Caco-2 (cell line): ENCODE measurements at regions not wholly inside any gene's neighbourhood (a gene's known extent, or its start where the extent isn't known, plus 50 kb on each side); places are given as distances from the start of the nearest gene placed in this dataset.

Source experiments
- BruUV-seq: library from RNA; stranded (reverse); fragments of 400-500 nt; replicated peaks from 2 replicates; lab custom pipeline; 2021; lab: Mats Ljungman, UMichigan
- CTCF ChIA-PET: fragments of 300-600 bp; sonication (Branson Sonifier 250); formaldehyde crosslinking; loops from one replicate; lab custom pipeline; 2022; ENCODE audit warnings: antibody characterized with exemption; lab: Charles Lee
- POLR2A ChIA-PET: fragments of 300-600 bp; sonication (Branson Sonifier 250); formaldehyde crosslinking; loops from one replicate; lab custom pipeline; 2022; ENCODE audit warnings: antibody characterized with exemption; lab: Charles Lee
- DNase-seq, 2 experiments: peaks; one replicate each; pipeline versions ENCODE4 v3.0.0 to v3.0.0-alpha.2; 2020 to 2022
- H3K27me3 ChIP-seq: replicated peaks from 2 replicates; pipeline ENCODE4 v1.6.0; 2011; ENCODE audit warnings: low read length; ENCODE audit not compliant: control insufficient read depth, insufficient read depth
- H3K36me3 ChIP-seq: 2 replicates; pipeline ENCODE4 v1.5.1; 2011; ENCODE audit warnings: low read length; ENCODE audit not compliant: control insufficient read depth, insufficient read depth
- H3K4me1 ChIP-seq: fragments of 250-450 bp; sonication (Bioruptor Pico); 2 replicates; pipeline ENCODE4 v1.5.1; 2020; ENCODE audit warnings: mild to moderate bottlenecking
- H3K4me3 ChIP-seq: 2 replicates; pipeline ENCODE4 v1.5.1; 2011; ENCODE audit warnings: low read depth, mild to moderate bottlenecking, control low read depth, low read length
- H3K9me3 ChIP-seq: fragments of 250-450 bp; sonication (Bioruptor Pico); 2 replicates; pipeline ENCODE4 v1.5.1; 2020; ENCODE audit warnings: mild to moderate bottlenecking, moderate library complexity
- H3K27ac Mint-ChIP-seq: one replicate; pipeline ENCODE4 v1.8.0; 2022; ENCODE audit warnings: mixed read lengths; ENCODE audit not compliant: unreplicated experiment
- H3K27me3 Mint-ChIP-seq: one replicate; pipeline ENCODE4 v1.8.0; 2022; ENCODE audit warnings: mixed read lengths; ENCODE audit not compliant: insufficient read depth, unreplicated experiment
- H3K36me3 Mint-ChIP-seq: one replicate; pipeline ENCODE4 v1.8.0; 2022; ENCODE audit warnings: mild to moderate bottlenecking, mixed read lengths; ENCODE audit not compliant: insufficient read depth, unreplicated experiment
- H3K4me1 Mint-ChIP-seq: one replicate; pipeline ENCODE4 v1.8.0; 2022; ENCODE audit warnings: low read depth, mixed read lengths; ENCODE audit not compliant: unreplicated experiment
- H3K4me3 Mint-ChIP-seq: one replicate; pipeline ENCODE4 v1.8.0; 2022; ENCODE audit warnings: mild to moderate bottlenecking, moderate library complexity, mixed read lengths; ENCODE audit not compliant: unreplicated experiment
- H3K9me3 Mint-ChIP-seq: one replicate; pipeline ENCODE4 v1.8.0; 2022; ENCODE audit warnings: mixed read lengths; ENCODE audit not compliant: unreplicated experiment
- CTCF ChIP-seq, 2 experiments: fragments of 200-600 bp in 1 of 2; IDR thresholded peaks; 1 replicate in 1 of 2; 2 replicates in 1 of 2; pipeline versions ENCODE4 v1.5.1 to v1.8.0; 2011 to 2022; ENCODE audit warnings: antibody characterized with exemption in 1 of 2, control low read depth in 1 of 2, inconsistent platforms in 1 of 2, low read depth in 1 of 2, low read length in 1 of 2, mild to moderate bottlenecking in 1 of 2, moderate library complexity in 1 of 2; ENCODE audit not compliant: insufficient read depth in 1 of 2, severe bottlenecking in 1 of 2, unreplicated experiment in 1 of 2
- intact Hi-C: fragments of 100-400 bp; cut with micrococcal nuclease; formaldehyde crosslinking; loops from one replicate; pipeline ENCODE4 v1.10.0; 2022; ENCODE audit not compliant: unreplicated experiment

DNA sequence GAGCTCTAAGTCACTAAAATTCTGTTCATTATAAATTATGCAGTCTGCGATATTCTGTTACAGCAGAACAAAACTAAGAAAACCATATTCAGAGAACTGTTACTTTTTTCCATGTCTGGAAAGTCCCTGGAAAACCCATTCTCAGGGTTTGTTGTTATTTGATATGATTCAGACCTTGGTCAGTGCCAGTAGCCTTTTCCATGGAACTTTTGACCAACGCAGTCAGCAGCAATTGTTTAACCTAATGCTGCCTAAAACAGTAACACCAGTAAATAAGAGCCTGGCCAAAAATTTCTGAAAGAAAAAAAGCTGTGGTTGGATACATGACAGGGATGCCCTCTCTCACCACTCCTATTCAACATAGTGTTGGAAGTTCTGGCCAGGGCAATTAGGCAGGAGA, 402.7 kb downstream of the TBC1D4 start:
- no peak for TF ChIP-seq CTCF (IDR thresholded peaks at IDR 0.05; ENCODE audit: insufficient read depth in 1 of 2, low read depth in 1 of 2, low read length in 1 of 2, severe bottlenecking in 1 of 2, unreplicated experiment in 1 of 2)
- Mint-ChIP-seq H3K27ac (no peak overlapping the region), H3K27me3 (peaks cover 19% of the 10 kb centered on the region), H3K9me3 (no peaks in the 10 kb centered on the region), H3K36me3 (no peaks in the 10 kb centered on the region), H3K4me3 (no peak overlapping the region), H3K4me1 (no peaks in the 10 kb centered on the region)
- H3K36me3 ChIP-seq: no peaks in the 10 kb centered on the region
- ChIA-PET CTCF (no interaction called here), POLR2A (no interaction called here)
- no TSS peak for BruUV-seq
- no peaks in the 10 kb centered on the region for H3K9me3 ChIP-seq
- no peak for DNase-seq
- intact Hi-C loops: no loop called here
- no peaks in the 10 kb centered on the region for H3K27me3 ChIP-seq
- H3K4me3 ChIP-seq: no peak overlapping the region
- H3K4me1 ChIP-seq: no peaks in the 10 kb centered on the region

DNA sequence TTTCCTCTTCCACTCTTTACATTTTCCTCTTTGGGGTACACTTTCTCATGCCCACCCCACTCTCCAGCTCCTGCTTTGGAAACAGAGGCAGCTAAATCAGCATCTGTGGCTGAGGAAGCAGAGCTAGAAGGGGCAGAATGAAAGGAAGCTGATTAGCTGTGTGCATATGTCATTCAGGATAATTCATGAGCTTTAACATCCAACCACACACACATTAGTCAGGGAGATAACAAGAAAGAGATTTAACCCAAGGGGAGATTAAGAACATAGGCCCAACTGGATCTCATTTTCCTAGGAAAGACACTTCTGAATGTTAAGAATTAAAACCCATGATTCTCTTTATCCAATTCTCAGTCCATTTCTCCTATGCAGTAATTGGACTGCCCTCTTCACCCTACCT, 405.5 kb downstream of the TBC1D4 start:
- CTCF ChIA-PET: no interaction called here
- no peak overlapping the region for H3K27ac Mint-ChIP-seq
- H3K4me1 Mint-ChIP-seq: no peaks in the 10 kb centered on the region
- POLR2A ChIA-PET: no interaction called here
- no peaks in the 10 kb centered on the region for H3K36me3 Mint-ChIP-seq
- peaks cover 27% of the 10 kb centered on the region for H3K27me3 Mint-ChIP-seq
- Histone ChIP-seq H3K4me1 (no peaks in the 10 kb centered on the region), H3K9me3 (no peaks in the 10 kb centered on the region), H3K27me3 (no peaks in the 10 kb centered on the region), H3K36me3 (no peaks in the 10 kb centered on the region), H3K4me3 (no peak overlapping the region)
- H3K9me3 Mint-ChIP-seq: no peaks in the 10 kb centered on the region
- TF ChIP-seq CTCF (IDR thresholded peaks at IDR 0.05; ENCODE audit: insufficient read depth in 1 of 2, low read depth in 1 of 2, low read length in 1 of 2, severe bottlenecking in 1 of 2, unreplicated experiment in 1 of 2): no peak
- H3K4me3 Mint-ChIP-seq: no peak overlapping the region
- no peak for DNase-seq
- intact Hi-C loops: no loop called here
- BruUV-seq: no TSS peak

DNA sequence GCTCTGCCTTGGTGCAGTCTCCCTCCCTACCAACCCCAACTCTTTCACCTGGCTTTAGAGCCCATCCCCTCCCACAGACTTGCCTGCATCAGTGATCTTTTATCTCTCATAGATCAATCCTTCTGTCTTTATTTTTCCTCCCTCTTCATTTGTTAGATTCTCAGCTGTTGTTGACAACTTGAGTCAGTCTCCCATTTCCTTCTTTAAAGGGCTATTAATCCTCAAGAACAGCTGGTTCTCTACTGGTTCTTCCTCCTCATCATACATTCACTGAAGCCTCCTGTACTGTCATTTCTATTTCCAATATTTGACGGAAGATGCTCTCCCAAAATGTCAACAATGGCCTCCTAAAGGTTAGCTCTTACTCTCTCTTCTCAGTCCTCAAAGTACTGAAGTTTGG, 408.2 kb downstream of the TBC1D4 start:
- no TSS peak for BruUV-seq
- intact Hi-C loops: no loop called here
- POLR2A ChIA-PET: no interaction called here

More for the DNA sequence above, 408.2 kb downstream of the TBC1D4 start:
- Histone ChIP-seq H3K4me1 (no peaks in the 10 kb centered on the region), H3K36me3 (no peaks in the 10 kb centered on the region), H3K4me3 (no peak overlapping the region), H3K9me3 (no peaks in the 10 kb centered on the region), H3K27me3 (no peaks in the 10 kb centered on the region; the same call in 1 of the 2 replicates)
- no peak for DNase-seq
- H3K27ac Mint-ChIP-seq: no peak overlapping the region
- CTCF ChIA-PET: no interaction called here
- peaks cover 37% of the 10 kb centered on the region for H3K27me3 Mint-ChIP-seq
- no peak overlapping the region for H3K4me3 Mint-ChIP-seq
- no peaks in the 10 kb centered on the region for H3K36me3 Mint-ChIP-seq
- H3K4me1 Mint-ChIP-seq: no peaks in the 10 kb centered on the region
- no peak for TF ChIP-seq CTCF (IDR thresholded peaks at IDR 0.05; ENCODE audit: insufficient read depth in 1 of 2, low read depth in 1 of 2, low read length in 1 of 2, severe bottlenecking in 1 of 2, unreplicated experiment in 1 of 2)
- no peaks in the 10 kb centered on the region for H3K9me3 Mint-ChIP-seq
